ENCODE measurements at regions not wholly inside any gene's neighbourhood (a gene's known extent, or its start where the extent isn't known, plus 50 kb on each side); places are given as distances from the start of the nearest gene placed in this dataset.

DNA sequence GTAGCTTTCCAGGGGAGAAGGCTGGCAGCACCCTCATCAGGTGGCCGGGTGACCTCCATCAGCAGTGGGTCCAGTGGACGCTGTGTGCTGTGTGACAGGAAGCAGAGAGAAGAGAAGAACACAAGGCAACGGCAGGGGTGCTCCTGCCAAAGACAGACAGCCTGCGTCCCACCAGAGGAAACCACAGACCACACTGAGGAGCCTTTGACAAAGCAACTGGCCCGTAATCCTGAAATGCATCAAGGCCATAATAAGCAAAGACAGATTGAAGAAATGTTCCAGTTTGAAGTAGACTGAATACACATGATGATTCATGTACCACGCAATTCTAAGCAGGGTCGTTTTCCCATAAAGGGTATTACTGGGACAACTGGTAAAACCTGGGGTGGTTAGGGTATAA is 172.4 kb downstream of the FBXO15 start:
- no peaks in the 10 kb centered on the region for H3K27me3 ChIP-seq (ENCODE audit: insufficient read depth in 3 of 3, low read length in 2 of 3)
- H3K27ac ChIP-seq, result no peak overlapping the region
- 49 to 57% (median 57%) methylated on average over 7 of the region's 7 CpGs for WGBS, 3 donors
- no peaks in the 10 kb centered on the region for H3K4me1 ChIP-seq
- no peaks in the 10 kb centered on the region for H3K9me3 ChIP-seq
- intact Hi-C loops (cut with DNase I), result no loop called here
- TF ChIP-seq, protein P1, sequence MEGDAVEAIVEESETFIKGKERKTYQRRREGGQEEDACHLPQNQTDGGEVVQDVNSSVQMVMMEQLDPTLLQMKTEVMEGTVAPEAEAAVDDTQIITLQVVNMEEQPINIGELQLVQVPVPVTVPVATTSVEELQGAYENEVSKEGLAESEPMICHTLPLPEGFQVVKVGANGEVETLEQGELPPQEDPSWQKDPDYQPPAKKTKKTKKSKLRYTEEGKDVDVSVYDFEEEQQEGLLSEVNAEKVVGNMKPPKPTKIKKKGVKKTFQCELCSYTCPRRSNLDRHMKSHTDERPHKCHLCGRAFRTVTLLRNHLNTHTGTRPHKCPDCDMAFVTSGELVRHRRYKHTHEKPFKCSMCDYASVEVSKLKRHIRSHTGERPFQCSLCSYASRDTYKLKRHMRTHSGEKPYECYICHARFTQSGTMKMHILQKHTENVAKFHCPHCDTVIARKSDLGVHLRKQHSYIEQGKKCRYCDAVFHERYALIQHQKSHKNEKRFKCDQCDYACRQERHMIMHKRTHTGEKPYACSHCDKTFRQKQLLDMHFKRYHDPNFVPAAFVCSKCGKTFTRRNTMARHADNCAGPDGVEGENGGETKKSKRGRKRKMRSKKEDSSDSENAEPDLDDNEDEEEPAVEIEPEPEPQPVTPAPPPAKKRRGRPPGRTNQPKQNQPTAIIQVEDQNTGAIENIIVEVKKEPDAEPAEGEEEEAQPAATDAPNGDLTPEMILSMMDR (IDR thresholded peaks at IDR 0.05), result no peak
- no peak overlapping the region for H3K4me3 ChIP-seq
- H3K36me3 ChIP-seq (ENCODE audit: insufficient read depth in 1 of 2, low read depth in 1 of 2), result no peaks in the 10 kb centered on the region
- ATAC-seq (no peak), DNase-seq (no peak)

DNA sequence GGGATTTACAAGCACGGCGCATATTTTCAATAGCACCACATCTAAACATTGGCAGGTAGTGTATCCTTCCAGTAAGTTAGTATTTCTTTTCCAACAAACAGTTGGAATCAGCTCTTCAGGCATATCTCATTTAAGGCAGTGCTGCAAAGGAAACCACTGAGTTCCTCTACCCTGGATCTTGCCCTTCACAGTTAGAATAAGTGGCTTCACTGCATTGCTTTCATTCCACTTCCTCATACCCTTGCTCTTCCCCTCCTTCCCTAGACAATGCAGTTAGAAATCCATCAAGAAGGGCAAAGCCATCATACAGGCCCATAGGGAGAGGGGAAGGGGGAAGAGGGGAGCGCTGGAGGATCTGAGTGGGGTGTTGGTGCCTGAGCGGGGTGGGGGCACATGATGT is 173.7 kb downstream of the FBXO15 start:
- no peaks in the 10 kb centered on the region for H3K4me1 ChIP-seq
- WGBS, 3 donors, result 89 to 95% (median 94%) methylated on average over 4 of the region's 4 CpGs
- no peaks in the 10 kb centered on the region for H3K36me3 ChIP-seq (ENCODE audit: insufficient read depth in 1 of 2, low read depth in 1 of 2)
- intact Hi-C loops (cut with DNase I), result no loop called here
- H3K9me3 ChIP-seq, result no peaks in the 10 kb centered on the region
- H3K4me3 ChIP-seq, result no peak overlapping the region
- H3K27ac ChIP-seq, result no peak overlapping the region
- ATAC-seq, result no peak
- no peaks in the 10 kb centered on the region for H3K27me3 ChIP-seq (ENCODE audit: insufficient read depth in 3 of 3, low read length in 2 of 3)
- DNase-seq, result no peak
- TF ChIP-seq, protein P1 (IDR thresholded peaks at IDR 0.05), result no peak

DNA sequence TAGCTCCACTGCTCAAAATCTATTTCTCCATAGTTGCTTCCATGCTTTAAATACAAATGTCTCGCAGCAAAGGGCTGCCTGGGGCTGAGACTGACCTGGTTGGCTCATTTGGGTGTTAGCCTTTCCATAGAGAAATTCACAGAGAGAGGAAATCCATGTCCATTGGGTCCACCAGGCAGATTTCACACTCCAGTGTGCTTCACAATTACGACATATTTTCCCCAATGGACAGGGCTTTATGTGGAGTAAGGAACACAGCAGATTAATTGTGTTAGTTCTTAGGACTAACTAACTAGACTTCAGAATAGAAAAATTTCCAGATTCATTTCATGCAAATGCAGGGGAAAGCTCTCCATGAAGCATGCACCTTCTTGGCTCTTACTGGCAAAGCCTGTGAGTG is 180.7 kb downstream of the FBXO15 start:
- DNase-seq, result no peak
- TF ChIP-seq, protein P1 (IDR thresholded peaks at IDR 0.05), result no peak
- H3K4me3 ChIP-seq, result no peak overlapping the region
- 60 to 73% (median 66%) methylated on average over 2 of the region's 2 CpGs for WGBS, 3 donors
- no peaks in the 10 kb centered on the region for H3K9me3 ChIP-seq
- ATAC-seq, result no peak
- H3K4me1 ChIP-seq, result no peaks in the 10 kb centered on the region
- H3K27me3 ChIP-seq (ENCODE audit: insufficient read depth in 3 of 3, low read length in 2 of 3), result no peaks in the 10 kb centered on the region
- no peaks in the 10 kb centered on the region for H3K36me3 ChIP-seq (ENCODE audit: insufficient read depth in 1 of 2, low read depth in 1 of 2)
- H3K27ac ChIP-seq, result no peak overlapping the region
- intact Hi-C loops (cut with DNase I), result no loop called here

DNA sequence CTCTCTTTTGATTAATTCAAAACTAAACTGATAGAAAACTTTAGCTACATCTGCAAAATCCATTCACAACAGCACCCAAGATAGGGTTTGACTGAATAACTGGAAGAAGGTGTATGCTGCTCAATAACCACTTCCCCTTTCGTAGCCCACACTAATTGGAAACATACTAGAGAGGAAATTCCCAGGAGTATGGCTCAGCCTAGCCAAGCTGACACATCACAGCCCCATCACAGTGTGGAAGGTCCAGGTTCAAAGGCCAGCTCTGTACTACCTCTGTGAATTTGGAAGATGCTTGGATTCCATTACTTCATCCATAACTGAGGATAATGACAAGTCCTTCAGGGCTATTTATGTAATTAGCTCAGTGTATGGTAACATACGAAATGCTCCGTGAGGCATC is 185.4 kb downstream of the FBXO15 start:
- H3K27ac ChIP-seq, result no peak overlapping the region
- H3K27me3 ChIP-seq (ENCODE audit: insufficient read depth in 3 of 3, low read length in 2 of 3), result no peaks in the 10 kb centered on the region
- no peaks in the 10 kb centered on the region for H3K4me1 ChIP-seq
- no peaks in the 10 kb centered on the region for H3K9me3 ChIP-seq
- TF ChIP-seq, protein P1 (IDR thresholded peaks at IDR 0.05), result no peak
- H3K4me3 ChIP-seq, result no peak overlapping the region
- DNase-seq (no peak), ATAC-seq (no peak)
- intact Hi-C loops (cut with DNase I), result no loop called here
- 61 to 77% (median 72%) methylated on average over 3 of the region's 3 CpGs for WGBS, 3 donors
- no peaks in the 10 kb centered on the region for H3K36me3 ChIP-seq (ENCODE audit: insufficient read depth in 1 of 2, low read depth in 1 of 2)

DNA sequence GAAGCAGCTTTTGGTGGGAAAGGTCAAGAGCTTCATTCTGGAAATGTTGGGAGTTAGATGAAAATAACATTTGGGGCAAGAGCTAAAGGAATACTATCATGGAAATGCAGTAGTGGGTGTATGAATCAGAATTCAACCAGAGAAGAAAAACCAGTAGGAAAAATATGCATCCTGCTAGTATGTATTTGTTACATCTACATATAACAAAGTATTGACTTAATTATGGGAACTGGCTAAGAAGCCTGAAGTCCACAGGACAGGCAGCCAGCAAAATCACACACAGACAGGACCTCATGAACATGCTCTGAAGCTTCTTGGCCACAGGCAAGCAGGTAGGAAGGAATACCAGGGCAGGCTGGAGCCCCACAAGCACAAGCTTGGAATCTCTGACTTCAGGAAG is 185.8 kb downstream of the FBXO15 start:
- intact Hi-C loops (cut with DNase I), result no loop called here
- Histone ChIP-seq H3K36me3 (ENCODE audit: insufficient read depth in 1 of 2, low read depth in 1 of 2) (no peaks in the 10 kb centered on the region), H3K27ac (no peak overlapping the region), H3K9me3 (no peaks in the 10 kb centered on the region), H3K27me3 (ENCODE audit: insufficient read depth in 3 of 3, low read length in 2 of 3) (no peaks in the 10 kb centered on the region), H3K4me1 (no peaks in the 10 kb centered on the region), H3K4me3 (no peak overlapping the region)
- ATAC-seq (no peak), DNase-seq (no peak)
- TF ChIP-seq, protein P1 (IDR thresholded peaks at IDR 0.05), result no peak
